ENCODE measurements at regions not wholly inside any gene's neighbourhood (a gene's known extent, or its start where the extent isn't known, plus 50 kb on each side); places are given as distances from the start of the nearest gene placed in this dataset.

- DNase-seq (ENCODE audit: extremely low read depth, low read depth), result no peak
These were observed 277.2 kb downstream of the SHQ1 start for GRCh38 chr3:72571052-72571451.

GRCh38 chr3:72569754-72570440 is 278.3 kb downstream of the SHQ1 start:
- DNase-seq (ENCODE audit: extremely low read depth, low read depth), result no peak

- DNase-seq (ENCODE audit: extremely low read depth, low read depth), result no peak
These were observed 280.2 kb downstream of the SHQ1 start for GRCh38 chr3:72568083-72568482.

GRCh38 chr3:72567474-72567873 is 280.8 kb downstream of the SHQ1 start:
- no peak for DNase-seq (ENCODE audit: extremely low read depth, low read depth)

- DNase-seq (ENCODE audit: extremely low read depth, low read depth), result no peak
These were observed 282.7 kb downstream of the SHQ1 start for GRCh38 chr3:72565593-72565992.

GRCh38 chr3:72563690-72564370 is 284.4 kb downstream of the SHQ1 start:
- no peak for DNase-seq (ENCODE audit: extremely low read depth, low read depth)

- no peak for DNase-seq (ENCODE audit: extremely low read depth, low read depth)
These were observed 287.2 kb downstream of the SHQ1 start for GRCh38 chr3:72560846-72561675.

- no peak for DNase-seq (ENCODE audit: extremely low read depth, low read depth)
These were observed 288.9 kb downstream of the SHQ1 start for GRCh38 chr3:72559385-72559784.

GRCh38 chr3:72558001-72558400 is 290.2 kb downstream of the SHQ1 start:
- no peak for DNase-seq (ENCODE audit: extremely low read depth, low read depth)

GRCh38 chr3:72555714-72556113 is 292.5 kb downstream of the SHQ1 start:
- no peak for DNase-seq (ENCODE audit: extremely low read depth, low read depth)

- no peak for DNase-seq (ENCODE audit: extremely low read depth, low read depth)
These were observed 293.6 kb downstream of the SHQ1 start for GRCh38 chr3:72554689-72555088.

GRCh38 chr3:72553298-72553697 is 294.9 kb downstream of the SHQ1 start:
- DNase-seq (ENCODE audit: extremely low read depth, low read depth), result no peak

- DNase-seq (ENCODE audit: extremely low read depth, low read depth), result no peak
These were observed 297.5 kb downstream of the SHQ1 start for GRCh38 chr3:72550582-72551262.

GRCh38 chr3:72549761-72550581 is 298.3 kb downstream of the SHQ1 start:
- no peak for DNase-seq (ENCODE audit: extremely low read depth, low read depth)

- no peak for DNase-seq (ENCODE audit: extremely low read depth, low read depth)
These were observed 299.3 kb downstream of the SHQ1 start for GRCh38 chr3:72548981-72549380.

- no peak for DNase-seq (ENCODE audit: extremely low read depth, low read depth)
These were observed 299.8 kb downstream of the SHQ1 start for GRCh38 chr3:72548461-72548860.

- no peak for DNase-seq (ENCODE audit: extremely low read depth, low read depth)
These were observed 301.1 kb downstream of the SHQ1 start for GRCh38 chr3:72547183-72547582.

- DNase-seq (ENCODE audit: extremely low read depth, low read depth), result no peak
These were observed 304.0 kb downstream of the SHQ1 start for GRCh38 chr3:72544239-72544638.

- no peak for DNase-seq (ENCODE audit: extremely low read depth, low read depth)
These were observed 305.0 kb downstream of the SHQ1 start for GRCh38 chr3:72543246-72543645.

GRCh38 chr3:72542781-72543180 is 305.5 kb downstream of the SHQ1 start:
- DNase-seq (ENCODE audit: extremely low read depth, low read depth), result no peak

All from NCI-H460 (cell line).